Mesenteric fat pad (tissue), 1 donor: ENCODE measurements at regions not wholly inside any gene's neighbourhood (a gene's known extent, or its start where the extent isn't known, plus 50 kb on each side); places are given as distances from the start of the nearest gene placed in this dataset.

ENCODE experiments used
- DNase-seq: peaks from one replicate; pipeline ENCODE4 v3.0.0-alpha.2; 2020; ENCODE audit warnings: low spot score
- donor health status: DM: yes; HTN: yes; CAD: no.

GRCh38 chr10:33557313-33557712 lies 222.8 kb upstream of the NRP1 start:
- DNase-seq, result no peak

DNA sequence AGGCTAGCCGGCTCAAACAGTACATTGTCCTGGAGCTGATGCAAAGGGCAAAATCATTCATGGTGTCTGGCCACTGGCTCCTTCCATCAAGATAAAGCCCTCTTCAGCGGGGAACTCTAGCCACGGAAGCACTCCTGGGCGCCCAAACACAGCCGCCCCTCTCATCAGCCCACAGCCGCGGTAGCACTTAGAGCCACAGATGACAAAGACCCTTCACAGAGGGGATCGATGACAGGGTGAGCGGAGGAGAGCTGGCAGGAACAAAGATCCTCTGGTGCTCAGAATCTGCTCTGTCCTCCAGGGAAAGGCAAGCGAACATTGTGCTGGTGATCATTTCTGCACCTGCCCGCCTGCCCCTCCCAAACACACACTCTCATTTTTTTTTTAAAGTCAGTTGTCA lies 222.2 kb upstream of the NRP1 start:
- no peak for DNase-seq

- DNase-seq, result no peak
Observed at GRCh38 chr10:33556103-33556502, 221.6 kb upstream of the NRP1 start.

DNA sequence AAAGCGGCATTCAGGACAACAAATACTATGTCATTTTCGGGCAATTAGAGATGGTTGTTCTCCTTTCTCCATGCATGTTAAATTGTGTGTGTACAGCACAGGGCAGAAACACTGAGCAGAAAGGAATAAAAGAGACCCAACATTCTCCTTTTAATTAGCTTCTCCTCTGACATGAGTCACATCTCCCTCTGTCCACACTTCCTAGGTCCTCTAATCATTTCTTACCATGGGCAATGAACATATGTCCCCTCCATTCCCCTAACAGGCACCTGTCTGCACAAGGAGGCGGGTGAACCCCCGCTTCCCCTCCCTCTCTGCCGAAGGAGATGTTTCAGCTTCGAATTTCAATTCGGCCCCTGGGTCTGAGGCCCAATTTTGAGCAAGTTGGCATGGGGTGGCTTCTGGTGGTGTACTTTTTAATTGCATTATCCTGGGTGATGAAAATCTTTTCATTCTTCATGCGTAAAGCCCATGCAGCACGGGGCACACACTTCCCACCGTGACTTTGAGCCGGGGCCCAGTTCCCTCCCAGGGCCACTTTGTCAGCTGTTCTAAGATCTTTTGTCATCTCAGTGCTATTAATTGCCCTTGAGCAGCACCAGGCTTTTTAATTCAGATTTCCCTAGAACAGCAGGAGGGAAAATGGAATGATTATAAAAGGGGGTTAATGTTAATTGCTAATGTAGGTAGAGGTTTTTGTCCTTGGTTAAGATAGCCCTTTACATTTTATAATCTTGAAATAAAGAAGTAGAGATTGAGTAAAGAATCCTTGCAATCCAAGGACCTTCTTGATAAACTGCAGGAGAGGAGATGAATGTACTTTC lies 219.5 kb upstream of the NRP1 start:
- DNase-seq, result no peak

GRCh38 chr10:33552290-33552689 lies 217.8 kb upstream of the NRP1 start:
- DNase-seq, result no peak

DNA sequence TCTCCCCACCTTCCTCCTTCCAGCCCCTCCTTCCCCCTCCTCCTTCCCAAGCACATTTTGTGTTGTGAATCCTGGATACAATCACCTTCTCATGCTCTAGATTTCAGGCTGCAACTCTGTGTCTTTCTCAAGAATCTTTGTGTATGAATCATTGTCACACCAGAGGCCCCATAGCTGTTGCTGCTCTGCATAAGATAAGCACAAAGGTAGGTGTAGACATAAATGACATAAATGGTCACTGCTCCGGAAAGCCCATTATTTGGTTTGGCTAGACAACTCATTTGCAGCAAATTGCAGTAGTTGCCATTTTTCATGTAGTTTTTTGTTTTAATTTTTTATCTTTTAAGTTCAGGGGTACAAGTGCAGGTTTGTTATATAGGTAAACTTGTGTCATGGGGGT lies 216.3 kb upstream of the NRP1 start:
- no peak for DNase-seq

DNA sequence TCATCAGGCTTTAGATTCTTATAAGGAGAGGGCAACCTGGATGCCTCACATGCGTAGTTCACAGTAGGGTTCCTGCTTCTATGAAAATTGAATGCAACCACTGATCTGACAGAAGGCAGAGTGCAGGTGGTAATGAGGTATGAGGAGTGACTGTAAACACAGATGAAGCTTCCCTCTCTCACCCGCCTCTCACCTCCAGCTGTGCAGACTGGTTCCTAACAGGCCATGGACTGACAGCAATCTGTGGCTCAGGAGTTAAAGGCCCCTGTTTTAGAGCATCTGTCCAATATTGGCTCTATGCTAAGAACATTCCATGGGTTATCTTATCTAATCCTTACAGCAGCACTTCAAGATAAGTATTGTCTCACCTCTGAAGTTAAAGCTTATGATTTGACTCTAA lies 213.5 kb upstream of the NRP1 start:
- no peak for DNase-seq

DNA sequence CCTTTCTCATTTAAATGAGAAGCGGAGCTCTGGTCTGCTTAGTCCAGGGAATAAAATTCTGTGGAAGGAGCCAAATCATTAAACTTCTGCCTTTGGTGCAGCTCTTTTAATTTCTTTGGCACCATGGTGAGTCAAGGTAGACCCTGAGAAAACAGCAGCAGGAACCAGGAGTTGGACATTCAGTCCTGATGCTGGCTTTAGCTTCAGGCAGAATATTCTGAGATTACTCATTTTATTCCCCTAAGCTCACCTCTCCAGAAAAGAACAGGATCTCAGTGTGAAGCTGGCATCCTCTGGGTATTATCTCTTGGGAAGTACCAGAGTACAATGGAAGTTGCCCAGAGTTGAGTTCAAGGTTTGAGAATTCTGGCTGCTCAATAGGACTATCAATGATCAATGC lies 211.6 kb upstream of the NRP1 start:
- no peak for DNase-seq

DNA sequence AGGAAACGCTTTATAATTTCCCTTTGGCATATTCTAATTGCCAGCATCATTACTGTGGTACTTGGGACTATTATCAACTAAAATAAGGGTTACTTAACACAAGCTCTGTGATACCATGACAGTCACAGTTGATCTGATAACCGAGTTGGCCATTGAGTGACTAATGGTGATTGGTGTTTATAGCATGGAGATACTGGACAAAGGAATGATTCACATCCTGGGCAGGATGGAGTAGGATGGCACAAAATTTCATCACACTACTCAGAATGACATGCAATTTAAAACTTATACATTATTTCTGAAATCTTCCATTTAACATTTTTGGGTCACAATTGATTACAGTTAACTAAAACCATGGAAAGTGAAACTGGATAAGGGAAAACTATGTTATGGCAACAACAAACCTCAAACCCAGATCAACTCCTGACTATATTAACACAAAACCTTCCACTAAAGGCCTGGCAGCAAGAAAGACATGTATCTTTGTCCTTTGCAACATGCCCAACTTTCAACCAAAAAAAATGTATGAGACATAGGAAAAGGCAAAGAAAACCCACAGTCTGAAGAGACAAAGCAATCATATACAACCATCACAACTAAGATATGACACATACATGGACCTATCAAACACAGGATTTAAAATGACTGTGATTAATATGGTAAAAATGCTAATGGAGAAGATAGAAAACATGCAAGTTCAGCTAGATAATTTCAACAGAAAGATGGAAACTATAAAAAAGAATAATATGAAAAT lies 208.5 kb upstream of the NRP1 start:
- DNase-seq, result no peak

DNA sequence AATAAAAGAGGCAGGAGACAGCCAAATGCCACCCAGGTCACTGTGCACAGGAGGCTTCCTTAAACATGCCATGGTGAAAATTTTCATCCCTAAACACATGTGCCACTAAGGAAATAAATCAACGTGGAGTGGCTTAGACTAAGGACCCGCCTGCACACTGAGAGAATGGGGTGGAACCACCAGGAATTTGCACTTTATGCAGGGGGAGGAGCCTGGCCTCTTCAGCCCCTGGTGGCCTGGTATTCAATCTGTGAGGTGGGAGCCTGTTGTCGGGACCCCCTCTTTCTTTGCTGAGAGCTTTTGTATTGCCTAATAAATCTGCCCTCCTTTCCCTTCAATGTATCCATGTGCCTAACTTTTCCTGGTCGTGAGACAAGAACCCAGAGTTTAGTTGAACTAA lies 204.6 kb upstream of the NRP1 start:
- no peak for DNase-seq

DNA sequence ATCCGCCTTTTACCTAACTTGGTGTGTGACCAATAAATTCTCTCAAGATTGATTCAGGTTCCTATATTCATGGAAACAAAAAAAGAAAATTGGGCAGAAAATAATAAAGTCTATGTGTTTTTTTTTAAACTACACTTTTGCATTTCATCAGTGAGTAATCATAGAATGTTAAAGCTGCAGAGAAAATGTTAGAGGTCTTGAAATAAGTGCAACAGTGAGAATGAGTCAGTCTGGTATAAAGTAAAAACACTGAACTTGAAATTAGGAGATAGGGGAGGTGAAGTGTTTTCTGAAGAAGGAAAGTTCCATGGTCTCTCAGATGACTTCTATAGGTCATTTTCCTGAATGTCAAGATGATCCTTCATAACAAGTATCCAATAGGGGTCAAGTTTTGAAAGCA lies 202.6 kb upstream of the NRP1 start:
- no peak for DNase-seq

GRCh38 chr10:33536508-33536907 lies 202.0 kb upstream of the NRP1 start:
- no peak for DNase-seq

DNA sequence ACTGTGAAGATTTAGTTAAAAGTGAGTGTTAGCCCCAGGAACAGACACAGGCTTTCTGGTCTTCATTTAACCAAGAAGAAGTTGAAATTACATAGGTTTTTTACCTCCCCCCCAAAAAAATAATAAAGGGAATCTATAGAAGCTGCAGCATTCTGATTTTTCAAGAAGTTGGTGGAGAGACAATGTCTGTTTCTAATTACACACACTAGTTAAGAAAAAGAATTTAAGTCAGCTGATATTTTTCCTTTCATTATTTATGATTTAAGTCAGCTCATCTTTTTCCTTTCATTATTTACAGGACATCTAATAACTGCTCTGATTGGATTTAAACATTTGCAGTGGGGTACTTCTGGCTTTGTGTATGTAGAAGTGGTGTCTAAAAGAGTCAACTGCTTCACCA lies 201.4 kb upstream of the NRP1 start:
- no peak for DNase-seq

- DNase-seq, result no peak
Observed at GRCh38 chr10:33534416-33534815, 199.9 kb upstream of the NRP1 start.

GRCh38 chr10:33533612-33534011 lies 199.1 kb upstream of the NRP1 start:
- DNase-seq, result no peak

GRCh38 chr10:33532901-33533300 lies 198.4 kb upstream of the NRP1 start:
- DNase-seq, result no peak

- DNase-seq, result no peak
Observed at GRCh38 chr10:33529234-33529633, 194.8 kb upstream of the NRP1 start.

GRCh38 chr10:33524966-33525365 lies 190.5 kb upstream of the NRP1 start:
- no peak for DNase-seq

- no peak for DNase-seq
Observed at GRCh38 chr10:33524041-33524440, 189.6 kb upstream of the NRP1 start.

DNA sequence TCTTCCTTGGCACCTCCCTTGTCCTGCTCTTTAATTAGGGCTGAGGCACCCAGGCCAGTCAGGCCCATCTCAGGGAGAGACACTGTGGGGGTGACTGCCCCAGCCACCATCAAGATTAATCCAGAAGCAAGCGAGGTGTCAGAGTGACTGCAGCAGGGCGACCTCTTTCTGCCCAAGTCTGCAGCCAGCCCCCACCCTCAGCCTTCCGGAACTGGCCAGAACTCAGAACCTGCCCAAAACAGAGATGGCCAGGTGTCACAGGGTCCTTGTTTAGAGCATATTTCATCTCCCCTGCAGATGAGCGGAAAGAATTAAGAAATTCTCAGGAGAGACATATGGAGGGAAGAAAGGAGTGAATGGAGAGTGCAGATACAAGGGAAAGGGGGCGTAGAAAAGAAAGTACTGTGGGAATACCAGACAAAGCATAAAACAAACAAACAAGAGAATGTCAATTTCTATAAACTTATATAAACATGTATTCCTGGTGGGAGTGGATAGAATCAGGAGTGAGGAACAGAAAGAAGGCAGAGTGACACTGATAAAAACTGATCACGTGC lies 188.8 kb upstream of the NRP1 start:
- DNase-seq, result no peak

GRCh38 chr10:33521904-33522303 lies 187.4 kb upstream of the NRP1 start:
- DNase-seq, result no peak

DNA sequence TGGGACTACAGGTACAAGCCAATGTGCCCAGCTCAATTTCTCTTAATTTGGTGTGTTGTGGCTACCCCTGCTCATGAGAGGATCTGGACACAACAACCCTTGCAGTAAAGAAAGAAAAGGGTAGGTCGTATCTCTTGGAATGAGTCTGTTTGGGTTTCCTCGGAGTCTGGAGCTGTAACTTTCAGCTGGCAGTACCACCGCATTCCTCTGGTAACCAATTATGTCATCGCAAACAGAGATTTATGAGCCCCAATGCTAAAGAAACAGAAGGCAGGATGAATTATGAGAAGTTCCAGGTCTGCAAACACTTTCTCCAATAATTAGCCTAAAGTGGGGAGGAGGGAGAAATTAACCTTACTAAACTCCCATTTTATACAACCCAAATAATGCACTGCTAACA lies 186.6 kb upstream of the NRP1 start:
- no peak for DNase-seq

- DNase-seq, result no peak
Observed at GRCh38 chr10:33520223-33520622, 185.8 kb upstream of the NRP1 start.
